ENCODE measurements at regions not wholly inside any gene's neighbourhood (a gene's known extent, or its start where the extent isn't known, plus 50 kb on each side); places are given as distances from the start of the nearest gene placed in this dataset.
"Not testable (repeated sequence)": the region's sequence is repeated elsewhere in the genome, so short reads cannot be mapped to it uniquely, and the experiment has no call there.

DNA sequence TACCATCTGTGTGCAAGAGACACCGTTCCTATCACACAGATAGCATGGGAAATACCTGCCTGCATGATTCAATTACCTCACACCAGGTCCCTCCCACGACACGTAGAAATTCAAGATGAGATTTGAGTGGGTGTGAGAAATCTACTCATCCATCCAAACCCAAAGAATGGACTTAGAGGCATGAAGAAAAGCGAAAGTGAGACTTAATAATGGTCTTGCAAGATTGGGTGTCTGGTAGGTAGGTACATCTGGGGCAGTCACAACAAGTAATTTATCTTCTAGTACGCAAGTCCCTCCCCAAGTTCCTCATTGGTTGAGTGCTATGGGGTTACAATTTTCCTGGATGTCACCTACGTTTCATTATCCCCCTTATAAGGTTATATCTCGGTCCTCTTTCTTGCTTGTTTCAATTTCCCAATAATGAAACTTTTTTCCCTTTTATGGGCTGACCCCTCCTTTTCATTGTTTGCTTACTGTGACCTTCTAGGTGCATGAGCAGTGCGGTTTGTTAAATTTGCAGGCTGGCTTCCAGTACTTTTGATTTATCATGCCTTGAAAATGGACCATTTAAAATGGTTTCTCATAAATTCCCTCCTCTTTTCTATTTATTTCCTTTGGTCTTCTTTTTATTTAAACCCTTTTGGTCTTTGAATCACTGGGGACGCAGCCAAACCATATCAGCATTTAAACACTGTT is 63.1 kb upstream of the ZNF658 start:
- H3K4me3 Mint-ChIP-seq; H3K27ac Mint-ChIP-seq; H3K4me1 Mint-ChIP-seq; H3K27me3 Mint-ChIP-seq; H3K9me3 Mint-ChIP-seq; ATAC-seq (ENCODE audit: low read depth); H3K36me3 Mint-ChIP-seq; DNase-seq (ENCODE audit: low spot score in 2 of 2): not testable (repeated sequence)
